ENCODE measurements at regions not wholly inside any gene's neighbourhood (a gene's known extent, or its start where the extent isn't known, plus 50 kb on each side); places are given as distances from the start of the nearest gene placed in this dataset.

- TF ChIP-seq EP300 (IDR thresholded peaks at IDR 0.05) (no peak), CTCF (IDR thresholded peaks at IDR 0.05) (no peak), POLR2A (IDR thresholded peaks at IDR 0.05) (no peak), POLR2AphosphoS5 (IDR thresholded peaks at IDR 0.05) (no peak)
These were observed 216.2 kb downstream of the PIK3R1 start for GRCh38 chr5:68431601-68432337.

Measured in gastroesophageal sphincter (tissue), 3 donors.